Embryonic facial prominence (tissue), 1 donor: ENCODE measurements at regions not wholly inside any gene's neighbourhood (a gene's known extent, or its start where the extent isn't known, plus 50 kb on each side); places are given as distances from the start of the nearest gene placed in this dataset.

Experiments
- DNase-seq: peaks from one replicate; pipeline ENCODE4 v3.0.0-alpha.2; 2016; ENCODE audit errors: extremely low spot score

DNA sequence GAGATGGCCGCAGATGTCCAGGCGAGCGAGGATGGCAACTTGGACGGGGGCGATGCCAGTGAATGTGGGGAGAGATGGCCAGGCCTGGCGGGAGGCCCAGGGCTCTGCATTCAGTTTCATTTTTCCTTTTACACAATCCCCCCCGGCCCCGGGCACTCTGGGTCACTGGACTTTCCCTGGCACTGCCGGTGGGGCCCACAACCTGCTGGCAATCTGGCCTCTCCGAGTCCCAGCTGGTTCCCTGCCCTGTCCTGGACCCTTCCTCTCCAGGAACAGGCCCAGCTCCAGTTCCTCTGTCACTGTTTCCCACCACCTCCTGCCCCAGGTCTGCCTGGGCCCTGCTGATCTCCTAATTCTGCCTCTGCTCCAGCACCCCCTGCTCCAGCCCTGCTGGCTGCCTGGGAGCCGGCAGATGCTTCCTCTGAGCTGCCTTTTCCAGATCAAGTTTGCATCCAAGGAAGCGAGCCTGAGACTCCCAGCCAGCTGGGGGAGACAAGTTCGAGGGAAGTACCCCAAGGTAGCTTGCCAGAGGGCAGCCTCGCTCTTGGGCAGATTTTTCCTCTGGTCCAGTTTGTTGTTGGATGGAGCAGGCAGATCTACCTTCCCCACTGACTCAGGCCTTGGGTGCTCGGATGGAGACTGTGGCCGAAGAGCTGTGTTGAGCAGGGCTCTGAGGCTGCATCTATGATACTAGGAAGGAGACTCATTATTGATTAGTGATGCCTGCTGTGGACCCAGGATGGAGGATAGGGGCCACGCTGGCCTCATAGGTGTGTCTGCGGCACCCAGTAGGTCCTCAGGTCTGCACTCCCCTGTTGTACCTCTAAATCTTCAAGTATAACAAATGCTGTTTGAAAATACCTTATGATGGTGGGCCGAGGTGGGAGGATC lies 83.2 kb downstream of the CEBPB start:
- DNase-seq: no peak

- no peak for DNase-seq
Observed at GRCh38 chr20:50274570-50275430, 84.2 kb downstream of the CEBPB start.

DNA sequence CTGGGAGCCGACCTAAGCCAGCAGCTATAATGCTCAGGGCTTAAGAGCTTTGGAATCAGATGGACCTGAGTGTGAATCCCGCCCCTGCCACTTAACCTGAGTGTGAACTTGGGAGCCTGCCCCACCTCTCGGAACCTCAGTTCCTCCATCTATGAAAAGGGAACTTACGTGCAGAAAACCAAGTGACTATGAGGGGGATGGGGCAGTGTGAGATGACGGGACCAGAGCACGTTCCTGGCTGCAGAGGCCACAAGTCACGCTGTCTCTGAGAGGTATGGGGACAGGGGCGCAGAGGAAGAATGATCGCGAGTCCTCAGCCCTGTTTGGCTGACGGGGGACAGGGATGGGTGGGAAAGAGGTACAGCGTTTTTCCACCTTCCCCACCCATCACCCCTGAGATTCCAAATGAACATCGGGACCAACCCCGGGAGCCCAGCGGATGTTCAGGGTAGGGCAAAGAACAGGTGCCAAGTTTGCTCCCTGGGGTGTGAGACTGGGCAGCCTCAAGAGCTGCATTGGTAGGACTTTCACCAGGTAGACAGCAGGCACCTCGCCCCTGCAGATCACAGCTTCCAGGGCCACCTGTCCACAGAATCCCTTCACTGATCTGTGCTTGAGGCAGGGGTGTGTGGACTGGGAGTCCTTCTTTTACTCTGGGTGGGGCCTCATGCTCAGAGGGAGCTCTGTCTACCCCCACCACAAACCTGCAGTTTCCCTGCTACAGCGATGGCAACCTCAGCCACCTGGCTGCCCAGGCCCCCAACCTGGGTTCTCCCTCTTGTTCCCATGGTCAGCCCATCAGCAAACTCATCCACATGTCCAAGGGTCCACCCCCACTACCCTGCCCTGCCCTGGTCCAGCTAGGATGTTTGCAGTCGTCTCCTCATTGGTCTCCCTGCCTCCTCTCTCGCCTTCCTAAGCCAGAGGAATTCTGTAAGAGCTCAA lies 85.8 kb downstream of the CEBPB start:
- DNase-seq: no peak

- no peak for DNase-seq
Observed at GRCh38 chr20:50277064-50277415, 86.4 kb downstream of the CEBPB start.

DNA sequence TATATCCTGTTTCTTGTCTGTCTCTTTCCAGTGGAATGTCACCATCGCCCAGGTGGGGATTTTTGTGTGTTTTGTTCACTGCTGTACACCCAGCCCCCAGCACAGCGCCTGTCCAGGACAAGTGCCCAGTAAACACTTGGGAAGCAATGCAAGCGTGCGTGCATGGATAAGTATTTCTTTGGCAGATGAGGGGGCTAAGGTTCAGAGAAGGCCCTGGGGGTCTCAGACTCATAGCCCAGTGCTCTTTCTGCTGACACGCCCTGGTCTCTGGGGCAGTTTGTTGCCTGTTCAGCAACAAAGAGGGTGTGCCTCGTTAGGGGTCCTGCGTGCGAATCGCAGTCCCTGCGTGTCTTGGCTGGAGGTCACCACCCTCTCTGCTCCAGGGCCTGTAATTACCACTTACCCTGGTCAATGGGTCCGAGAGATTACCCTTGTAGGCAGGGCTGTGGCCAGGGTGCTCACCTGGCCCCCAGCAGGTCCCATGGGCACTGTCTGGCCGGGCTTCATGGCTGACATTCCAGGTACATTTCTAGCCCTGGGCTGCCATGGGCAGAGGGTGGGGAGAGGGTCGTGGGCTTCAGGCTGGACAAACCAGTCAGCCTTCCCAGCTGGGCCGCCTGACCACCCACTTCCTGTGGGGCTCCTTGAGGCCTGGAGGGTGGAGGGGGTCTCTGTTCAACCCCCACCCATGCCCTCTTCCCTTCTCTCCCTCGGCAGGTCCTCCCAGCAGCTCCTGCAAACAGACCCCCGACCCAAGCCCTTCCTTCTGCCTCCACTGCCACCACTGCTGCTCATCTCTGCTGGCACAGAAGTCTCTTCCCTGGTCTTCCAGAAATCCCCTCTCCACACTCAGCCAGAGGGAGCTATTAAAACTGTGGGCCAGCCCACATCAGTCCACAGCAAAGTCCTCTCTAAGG lies 87.1 kb downstream of the CEBPB start:
- DNase-seq: no peak

GRCh38 chr20:50278377-50278683 lies 87.7 kb downstream of the CEBPB start:
- DNase-seq: no peak

GRCh38 chr20:50278684-50279531 lies 88.3 kb downstream of the CEBPB start:
- DNase-seq: no peak

DNA sequence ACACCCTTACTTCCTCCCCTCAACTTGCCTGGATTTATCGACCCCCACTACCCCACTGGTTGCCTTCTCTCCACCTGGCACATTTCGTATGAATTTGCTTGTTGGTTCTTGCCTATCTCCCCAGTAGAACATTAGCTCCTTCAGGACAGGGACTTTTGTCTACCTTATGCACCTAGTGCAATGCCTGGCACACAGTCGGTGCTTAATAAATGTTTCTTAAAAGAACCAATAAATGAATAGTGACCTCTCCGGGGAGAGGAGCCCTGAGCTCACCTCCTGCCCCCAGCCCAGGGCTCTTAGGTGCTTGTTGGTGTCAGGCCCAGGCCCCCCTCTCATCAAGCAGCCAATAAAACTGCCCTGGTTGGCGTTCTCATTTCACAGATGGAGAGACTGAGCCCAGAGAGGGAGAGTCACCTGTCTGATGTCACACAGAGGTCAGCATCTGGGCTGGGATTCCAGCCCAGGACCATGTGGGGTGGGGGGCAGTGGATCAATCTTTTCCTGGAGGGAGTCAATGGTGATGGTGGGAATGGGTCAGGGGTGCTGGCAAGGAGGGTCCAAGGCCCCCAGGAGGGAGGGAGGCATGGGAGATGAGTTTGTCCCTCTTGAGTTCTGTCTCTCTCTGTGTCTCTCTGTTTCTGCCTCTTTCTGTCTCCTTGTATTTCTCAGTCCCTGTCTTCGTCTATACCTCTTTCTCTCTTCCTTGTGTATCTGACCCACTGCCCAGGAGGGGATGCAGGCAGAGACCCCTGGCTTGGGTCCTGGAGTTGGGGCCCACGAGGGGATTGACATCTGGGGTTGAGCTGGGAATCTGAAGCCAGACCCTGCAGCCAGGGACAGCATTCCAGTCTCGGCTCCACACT lies 89.6 kb downstream of the CEBPB start:
- DNase-seq: no peak

- no peak for DNase-seq
Observed at GRCh38 chr20:50280851-50281655, 90.4 kb downstream of the CEBPB start.

DNA sequence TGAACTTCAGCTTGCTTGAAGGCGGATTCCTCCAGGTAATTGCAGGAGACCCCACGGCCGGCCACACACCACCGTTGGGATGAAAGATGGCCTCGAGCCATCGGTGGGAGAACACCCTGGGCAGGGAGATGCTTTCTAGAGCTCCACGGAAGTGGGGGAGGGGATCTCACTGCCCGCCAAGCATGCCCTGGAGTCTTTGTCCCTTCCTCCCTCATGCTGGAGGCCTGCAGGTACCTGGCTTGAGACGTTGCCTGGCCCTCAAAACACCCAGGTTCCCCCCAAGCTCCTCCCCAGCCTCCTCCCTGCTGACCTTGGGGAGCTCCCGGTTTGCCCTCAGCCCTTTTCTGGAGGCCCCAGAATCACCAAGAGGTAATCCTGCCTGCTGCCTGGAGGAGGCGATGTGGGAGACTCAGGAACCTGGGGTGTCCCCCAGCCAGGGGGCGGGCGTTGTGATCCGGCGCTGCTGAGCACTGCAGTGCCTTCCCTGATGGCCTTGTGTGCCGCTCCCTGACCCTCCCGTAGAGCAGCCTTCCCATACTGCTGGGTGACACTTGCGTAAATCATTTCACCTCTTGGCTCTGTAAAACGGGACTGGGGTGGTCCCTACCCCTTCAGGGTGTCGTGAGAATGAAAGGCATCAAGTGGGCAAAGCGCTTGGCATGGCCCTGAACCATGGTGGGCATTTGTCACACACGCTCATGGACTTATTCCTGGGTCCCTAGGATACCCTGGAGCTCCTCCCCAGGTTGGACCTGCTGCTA lies 91.4 kb downstream of the CEBPB start:
- DNase-seq: no peak

DNA sequence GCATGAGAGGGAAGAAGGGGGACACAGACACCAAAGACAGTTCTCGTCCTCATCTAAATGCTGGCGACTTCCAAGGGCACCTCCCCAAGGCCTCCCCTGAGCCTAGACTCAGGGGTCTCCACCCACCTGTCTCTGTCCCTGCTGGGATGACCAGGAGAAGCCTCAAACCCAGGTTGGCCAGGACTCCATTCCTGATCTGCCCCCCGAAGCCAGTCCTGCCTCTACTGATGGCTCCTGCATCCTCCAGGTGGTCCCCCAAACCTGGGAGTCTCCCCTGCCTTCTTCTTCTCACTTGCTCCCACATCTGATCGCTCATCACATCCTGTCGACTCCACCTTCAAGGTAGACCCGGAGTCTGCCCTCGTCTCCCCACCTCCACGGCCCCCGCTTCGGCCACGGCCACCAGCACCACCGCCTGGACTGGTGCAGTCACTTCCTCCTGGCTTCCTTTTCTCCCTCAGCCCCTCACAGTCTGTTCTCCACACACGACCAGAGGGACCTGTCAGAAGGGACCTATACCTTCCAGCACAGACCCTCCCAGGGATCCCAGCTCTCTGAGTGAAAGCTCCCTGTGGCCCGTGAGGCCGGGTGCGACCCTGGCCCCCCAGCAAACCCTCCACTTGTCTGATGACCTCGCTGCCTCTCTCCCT lies 92.1 kb downstream of the CEBPB start:
- no peak for DNase-seq

GRCh38 chr20:50283370-50283769 lies 92.7 kb downstream of the CEBPB start:
- DNase-seq: no peak

GRCh38 chr20:50283922-50284810 lies 93.5 kb downstream of the CEBPB start:
- DNase-seq: no peak

DNA sequence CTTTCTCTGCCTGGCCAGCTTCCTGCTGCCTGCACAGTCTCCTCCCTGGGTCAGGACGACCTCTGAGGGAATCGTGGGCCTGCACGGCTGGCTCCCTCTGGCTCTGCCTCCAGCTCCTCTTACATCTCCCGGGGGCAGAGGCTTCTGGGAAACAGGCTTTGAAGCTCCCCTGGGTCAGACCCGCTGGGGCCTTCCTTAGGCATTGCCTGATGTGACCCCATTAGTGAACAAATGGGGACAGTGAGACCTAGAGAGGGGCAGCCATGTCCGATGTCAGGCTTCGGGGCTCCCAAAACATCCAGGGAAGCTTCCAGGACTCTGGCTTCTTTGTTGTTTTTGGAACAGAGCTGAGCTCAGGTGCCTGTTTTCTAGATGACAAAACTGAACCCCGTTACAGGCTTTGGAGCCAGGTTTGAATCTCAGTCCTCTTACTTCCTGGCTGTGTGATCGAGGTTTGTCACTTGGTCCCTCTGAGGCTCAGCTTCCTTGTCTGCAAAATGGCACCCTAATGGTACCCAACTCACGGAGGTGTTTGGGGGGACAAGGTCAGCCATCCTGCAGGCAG lies 94.3 kb downstream of the CEBPB start:
- DNase-seq: no peak

DNA sequence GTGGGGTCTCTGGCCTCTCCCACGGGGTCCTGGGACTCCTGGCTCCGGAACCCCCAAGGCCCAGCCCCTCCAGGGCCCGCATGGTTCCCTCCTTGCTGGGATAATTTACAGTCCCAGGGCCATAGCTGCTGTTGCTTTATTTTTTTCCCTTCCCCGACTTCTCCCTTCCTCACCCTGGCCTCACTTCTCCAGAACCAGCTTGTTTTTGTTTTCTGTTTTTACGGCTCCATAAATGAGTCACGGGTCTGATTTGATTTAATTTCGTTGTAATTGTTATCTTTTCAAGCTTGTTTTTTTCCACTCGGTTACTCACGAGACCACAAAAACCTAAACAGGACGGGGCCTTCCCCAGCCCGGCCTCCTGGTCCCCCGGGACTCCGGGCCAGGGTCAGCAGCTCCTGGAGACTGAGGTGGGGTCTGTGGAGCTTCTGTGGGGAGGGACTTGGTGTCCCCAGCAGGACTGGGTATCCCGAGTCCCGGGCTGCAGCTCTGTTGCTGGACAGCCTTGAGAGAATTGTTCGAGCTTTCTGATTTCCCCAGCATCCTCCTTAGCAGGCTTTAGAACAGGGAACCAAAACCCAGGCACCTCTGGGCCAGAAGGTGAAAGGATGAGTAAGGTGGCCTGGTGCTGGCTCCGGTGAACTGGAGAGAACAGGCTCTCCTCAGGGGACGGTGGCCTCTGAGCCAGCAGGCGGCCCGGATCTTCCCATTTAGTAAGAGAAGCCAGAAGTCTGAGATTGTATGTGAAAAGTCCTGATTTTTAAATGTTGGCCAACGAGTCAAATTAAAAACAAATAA lies 94.9 kb downstream of the CEBPB start:
- no peak for DNase-seq
